ENCODE measurements at regions not wholly inside any gene's neighbourhood (a gene's known extent, or its start where the extent isn't known, plus 50 kb on each side); places are given as distances from the start of the nearest gene placed in this dataset.

DNA sequence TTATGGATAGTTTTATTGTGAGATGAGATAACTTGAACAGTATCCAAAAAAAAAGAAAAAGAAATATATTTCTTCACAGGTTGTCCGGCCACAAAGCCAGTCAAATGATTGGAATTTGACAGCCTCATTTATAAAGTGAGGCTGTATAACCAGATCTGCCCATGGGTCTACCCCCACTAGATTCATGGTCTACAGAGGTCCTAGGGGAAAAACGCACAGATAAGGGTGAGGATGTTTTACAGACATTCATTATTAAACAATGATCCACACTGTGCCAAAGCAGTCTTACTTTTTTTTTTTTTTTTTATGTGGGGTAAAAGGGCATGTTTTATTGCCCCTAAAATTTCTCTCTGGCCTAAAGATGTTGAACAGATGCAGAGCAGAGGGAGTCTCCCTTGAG is 1503.0 kb upstream of the CDH8 start:
- WGBS, 2 donors = 79 to 83% methylated on average over 2 of the region's 2 CpGs
- H3K4me1 ChIP-seq = no peaks in the 10 kb centered on the region
- intact Hi-C loops (cut with DNase I) = no loop called here
- TF ChIP-seq POLR2A (IDR thresholded peaks at IDR 0.05) = no peak
- TF ChIP-seq, protein P1, sequence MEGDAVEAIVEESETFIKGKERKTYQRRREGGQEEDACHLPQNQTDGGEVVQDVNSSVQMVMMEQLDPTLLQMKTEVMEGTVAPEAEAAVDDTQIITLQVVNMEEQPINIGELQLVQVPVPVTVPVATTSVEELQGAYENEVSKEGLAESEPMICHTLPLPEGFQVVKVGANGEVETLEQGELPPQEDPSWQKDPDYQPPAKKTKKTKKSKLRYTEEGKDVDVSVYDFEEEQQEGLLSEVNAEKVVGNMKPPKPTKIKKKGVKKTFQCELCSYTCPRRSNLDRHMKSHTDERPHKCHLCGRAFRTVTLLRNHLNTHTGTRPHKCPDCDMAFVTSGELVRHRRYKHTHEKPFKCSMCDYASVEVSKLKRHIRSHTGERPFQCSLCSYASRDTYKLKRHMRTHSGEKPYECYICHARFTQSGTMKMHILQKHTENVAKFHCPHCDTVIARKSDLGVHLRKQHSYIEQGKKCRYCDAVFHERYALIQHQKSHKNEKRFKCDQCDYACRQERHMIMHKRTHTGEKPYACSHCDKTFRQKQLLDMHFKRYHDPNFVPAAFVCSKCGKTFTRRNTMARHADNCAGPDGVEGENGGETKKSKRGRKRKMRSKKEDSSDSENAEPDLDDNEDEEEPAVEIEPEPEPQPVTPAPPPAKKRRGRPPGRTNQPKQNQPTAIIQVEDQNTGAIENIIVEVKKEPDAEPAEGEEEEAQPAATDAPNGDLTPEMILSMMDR (IDR thresholded peaks at IDR 0.05) = no peak
- no peaks in the 10 kb centered on the region for H3K27me3 ChIP-seq
- no peak overlapping the region for H3K27ac ChIP-seq
- no peak for DNase-seq
- H3K9me3 ChIP-seq = no peaks in the 10 kb centered on the region
- H3K36me3 ChIP-seq = no peaks in the 10 kb centered on the region
- no peak overlapping the region for H3K4me3 ChIP-seq (replicated peaks in 1 of 3)

DNA sequence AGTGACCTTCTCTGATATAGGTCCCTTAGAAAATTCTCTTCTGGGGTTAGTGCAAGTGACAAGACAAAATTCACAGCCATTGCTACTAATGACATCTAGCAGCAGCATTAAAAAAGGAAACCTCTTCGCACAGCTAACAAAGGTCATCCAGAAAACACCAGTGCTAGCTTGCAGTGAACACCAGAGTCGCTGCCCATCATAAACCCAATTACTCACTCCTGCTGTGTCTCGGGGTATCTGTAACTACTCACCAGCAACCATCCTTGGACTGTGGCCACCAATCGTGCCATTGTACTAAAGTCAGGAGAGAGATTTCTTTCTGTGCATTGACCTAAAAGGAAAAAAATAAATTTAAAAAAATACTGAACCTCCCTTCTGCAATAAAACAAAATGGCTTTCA is 1494.7 kb upstream of the CDH8 start:
- WGBS, 2 donors = 71 to 89% methylated on average over 4 of the region's 4 CpGs

DNA sequence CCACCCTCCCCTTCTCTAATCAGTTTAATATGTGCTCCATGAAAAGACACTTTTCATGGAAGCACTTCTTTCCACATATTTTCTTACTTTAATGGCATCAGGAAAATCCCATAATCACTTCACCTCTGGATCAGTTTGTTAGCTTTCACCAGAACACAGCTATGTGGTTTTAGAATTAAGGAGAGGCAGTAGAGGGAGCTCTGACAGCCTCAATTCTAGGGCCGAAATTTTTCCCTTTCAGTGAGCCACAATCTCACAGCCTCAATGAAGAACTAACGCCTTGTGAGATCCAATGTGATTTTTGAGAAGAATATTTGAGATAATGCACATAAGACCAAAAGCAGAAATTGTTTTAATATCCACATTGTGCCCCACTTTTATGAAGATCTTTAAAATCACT is 1494.0 kb upstream of the CDH8 start:
- H3K4me3 ChIP-seq (replicated peaks in 1 of 3) = no peak overlapping the region
- no peaks in the 10 kb centered on the region for H3K27me3 ChIP-seq
- no peaks in the 10 kb centered on the region for H3K9me3 ChIP-seq
- DNase-seq = no peak
- H3K27ac ChIP-seq = no peak overlapping the region
- TF ChIP-seq POLR2A (IDR thresholded peaks at IDR 0.05) = no peak
- TF ChIP-seq, protein P1 (IDR thresholded peaks at IDR 0.05) = no peak
- H3K36me3 ChIP-seq = no peaks in the 10 kb centered on the region
- WGBS, 2 donors = 53 to 65% methylated on average over 2 of the region's 2 CpGs
- intact Hi-C loops (cut with DNase I) = no loop called here
- H3K4me1 ChIP-seq = no peaks in the 10 kb centered on the region

More for the DNA sequence above, 1494.7 kb upstream of the CDH8 start:
- H3K4me3 ChIP-seq (replicated peaks in 1 of 3) = no peak overlapping the region
- H3K27ac ChIP-seq = no peak overlapping the region
- no peak for DNase-seq
- H3K36me3 ChIP-seq = no peaks in the 10 kb centered on the region
- no peaks in the 10 kb centered on the region for H3K27me3 ChIP-seq
- no peaks in the 10 kb centered on the region for H3K9me3 ChIP-seq
- H3K4me1 ChIP-seq = no peaks in the 10 kb centered on the region
- intact Hi-C loops (cut with DNase I) = no loop called here
- TF ChIP-seq, protein P1 (IDR thresholded peaks at IDR 0.05) = no peak
- no peak for TF ChIP-seq POLR2A (IDR thresholded peaks at IDR 0.05)

DNA sequence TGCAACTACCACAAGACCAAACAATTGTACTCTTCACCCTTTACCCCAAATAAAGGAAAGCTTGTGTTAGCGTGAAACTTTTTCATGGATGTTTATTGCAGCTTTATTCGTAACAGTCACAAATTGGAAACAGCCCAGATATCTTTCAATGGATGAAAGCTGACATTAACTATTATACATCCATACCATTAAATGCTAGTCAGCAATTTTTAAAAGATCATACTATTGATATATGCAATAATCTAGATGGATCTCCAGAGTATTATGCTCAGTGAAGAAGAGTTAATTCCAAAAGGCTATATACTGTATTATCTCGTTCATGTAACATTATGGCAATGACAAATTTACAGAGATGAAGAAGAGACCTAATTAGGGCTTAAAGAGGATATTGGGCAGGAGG is 1491.2 kb upstream of the CDH8 start:
- 88 to 92% methylated on average over 3 of the region's 3 CpGs for WGBS, 2 donors

DNA sequence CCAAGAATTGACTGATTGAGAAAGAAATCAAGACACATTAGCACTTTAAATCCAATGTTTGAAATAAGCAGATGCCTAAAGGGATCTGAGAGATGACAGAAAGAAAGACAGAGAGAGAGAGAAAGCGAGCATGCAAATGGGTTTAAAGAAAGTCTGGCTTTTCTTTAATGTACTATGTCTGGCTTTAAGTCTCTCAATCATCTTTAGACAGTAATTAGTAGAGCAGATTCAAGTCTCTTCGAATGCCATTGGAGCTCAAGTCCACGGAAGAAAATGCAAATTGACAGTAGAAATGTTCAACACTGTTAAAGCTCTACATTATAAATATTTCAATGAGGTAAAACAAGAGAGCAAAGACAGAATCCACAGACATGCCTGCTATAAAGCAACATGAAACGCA is 1480.2 kb upstream of the CDH8 start:
- WGBS, 2 donors = 71 to 73% methylated on average over 4 of the region's 4 CpGs
- no peak for DNase-seq
- TF ChIP-seq POLR2A (IDR thresholded peaks at IDR 0.05) = no peak
- TF ChIP-seq, protein P1 (IDR thresholded peaks at IDR 0.05) = no peak

More for the DNA sequence above, 1491.2 kb upstream of the CDH8 start:
- intact Hi-C loops (cut with DNase I) = no loop called here
- Histone ChIP-seq H3K36me3 (no peaks in the 10 kb centered on the region), H3K4me3 (replicated peaks in 1 of 3) (no peak overlapping the region), H3K27me3 (no peaks in the 10 kb centered on the region), H3K9me3 (no peaks in the 10 kb centered on the region), H3K27ac (no peak overlapping the region), H3K4me1 (no peaks in the 10 kb centered on the region)
- TF ChIP-seq, protein P1 (IDR thresholded peaks at IDR 0.05) = no peak
- TF ChIP-seq POLR2A (IDR thresholded peaks at IDR 0.05) = no peak
- no peak for DNase-seq

More for the DNA sequence above, 1480.2 kb upstream of the CDH8 start:
- intact Hi-C loops (cut with DNase I) = no loop called here
- Histone ChIP-seq H3K9me3 (no peaks in the 10 kb centered on the region), H3K27ac (no peak overlapping the region), H3K27me3 (no peaks in the 10 kb centered on the region), H3K36me3 (no peaks in the 10 kb centered on the region), H3K4me1 (no peaks in the 10 kb centered on the region), H3K4me3 (replicated peaks in 1 of 3) (no peak overlapping the region)

All from thyroid gland (tissue), 4 donors.